ENCODE measurements at regions not wholly inside any gene's neighbourhood (a gene's known extent, or its start where the extent isn't known, plus 50 kb on each side); places are given as distances from the start of the nearest gene placed in this dataset.

DNA sequence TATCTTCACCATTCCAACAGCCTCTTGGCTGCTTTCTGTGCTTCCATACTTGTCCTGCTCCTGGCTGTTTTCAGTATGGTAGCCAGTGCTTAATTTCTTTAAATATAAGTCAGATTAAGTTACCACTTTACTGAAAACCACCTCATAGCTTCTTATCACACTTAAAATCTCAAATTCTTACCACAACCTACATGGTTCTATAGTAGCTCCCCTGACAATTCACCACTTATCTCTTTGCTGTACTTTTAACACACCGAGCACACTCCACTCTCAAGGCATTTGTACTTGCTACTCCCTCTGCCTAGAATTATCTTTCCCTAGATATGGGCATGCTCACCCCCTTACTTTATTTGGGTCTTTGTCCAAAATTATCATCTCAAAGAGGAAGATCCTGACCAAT lies 369.0 kb downstream of the TENT5A start:
- TF ChIP-seq CTCF (conservative IDR thresholded peaks at IDR 0.05; ENCODE audit: low read length) (no peak), EZH2phosphoT487 (IDR thresholded peaks at IDR 0.05; ENCODE audit: borderline replicate concordance, low read depth, low read length) (no peak)
